Lower leg skin (tissue), 3 donors: ENCODE measurements at regions not wholly inside any gene's neighbourhood (a gene's known extent, or its start where the extent isn't known, plus 50 kb on each side); places are given as distances from the start of the nearest gene placed in this dataset.

Experiments used
- CTCF ChIP-seq, 3 donors: fragments of 450-650 bp; IDR thresholded peaks; one replicate each; pipeline ENCODE4 v1.5.1; 2016; ENCODE audit warnings: antibody characterized with exemption in 3 of 3, mild to moderate bottlenecking in 3 of 3, moderate library complexity in 2 of 3
- POLR2A ChIP-seq, 2 donors: fragments of 450-650 bp; IDR thresholded peaks; one replicate each; pipeline ENCODE4 v1.6.1; 2016 to 2017; ENCODE audit warnings: antibody characterized with exemption in 2 of 2, mild to moderate bottlenecking in 1 of 2, moderate library complexity in 1 of 2

DNA sequence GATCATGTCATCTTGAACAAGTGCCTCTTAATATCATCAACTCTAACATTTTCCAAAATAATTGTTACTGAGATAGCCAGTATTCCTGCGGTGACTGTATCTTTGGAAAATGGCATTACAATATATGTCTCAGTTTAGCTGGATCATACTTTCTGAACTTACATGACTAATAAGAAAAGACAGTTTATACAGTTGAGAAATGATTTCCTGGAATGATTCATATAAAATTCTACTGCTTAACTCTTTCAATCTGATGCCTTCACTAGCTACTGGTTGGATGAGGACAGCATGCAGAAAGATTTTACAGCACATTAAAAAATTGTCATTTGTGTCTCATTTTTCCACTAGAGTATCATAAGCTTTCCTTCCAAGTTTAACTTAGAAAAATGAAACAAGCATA is 302.1 kb downstream of the PCDH17 start:
- TF ChIP-seq CTCF (IDR thresholded peaks at IDR 0.05) (no peak), POLR2A (IDR thresholded peaks at IDR 0.05) (no peak)
